HEK293T (cell line): ENCODE measurements at regions not wholly inside any gene's neighbourhood (a gene's known extent, or its start where the extent isn't known, plus 50 kb on each side); places are given as distances from the start of the nearest gene placed in this dataset.

Experiments used
- CTCF ChIA-PET: fragments of 350-600 bp; formaldehyde crosslinking; extraction: SDS; loops from one replicate; lab custom pipeline; 2021; ENCODE audit warnings: antibody characterized with exemption, inconsistent platforms; lab: Yijun Ruan, JAX
- POLR2A ChIA-PET: fragments of 350-600 bp; formaldehyde crosslinking; extraction: SDS; loops from one replicate; lab custom pipeline; 2020; ENCODE audit warnings: antibody characterized with exemption, inconsistent platforms; lab: Yijun Ruan, JAX
- DNase-seq: peaks from one replicate; pipeline ENCODE4 v3.0.0; 2012; ENCODE audit warnings: mixed read lengths; ENCODE audit errors: extremely low spot score
- ARNT ChIP-seq: fragments of 450-650 bp; IDR thresholded peaks from 2 replicates; pipeline ENCODE4 v1.6.1; 2017; ENCODE audit warnings: mild to moderate bottlenecking
- BHLHE40 ChIP-seq: fragments of 450-650 bp; IDR thresholded peaks from 2 replicates; pipeline ENCODE4 v1.6.1; 2016; ENCODE audit warnings: mild to moderate bottlenecking, moderate library complexity, borderline replicate concordance
- CTBP1 ChIP-seq: fragments of 450-650 bp; IDR thresholded peaks from 2 replicates; pipeline ENCODE4 v1.6.1; 2016; ENCODE audit warnings: borderline replicate concordance
- ELF4 ChIP-seq: fragments of 450-650 bp; IDR thresholded peaks from 2 replicates; pipeline ENCODE4 v1.6.1; 2017; ENCODE audit warnings: antibody characterized with exemption
- FOXA1 ChIP-seq: fragments of 450-650 bp; IDR thresholded peaks from 2 replicates; pipeline ENCODE4 v1.6.1; 2016; ENCODE audit warnings: mild to moderate bottlenecking
- FOXK2 ChIP-seq: fragments of 450-650 bp; IDR thresholded peaks from 2 replicates; pipeline ENCODE4 v1.6.1; 2016; ENCODE audit warnings: mild to moderate bottlenecking
- FOXM1 ChIP-seq: fragments of 450-650 bp; IDR thresholded peaks from 2 replicates; pipeline ENCODE4 v1.6.1; 2017; ENCODE audit warnings: mild to moderate bottlenecking, borderline replicate concordance
- HDGF ChIP-seq: fragments of 450-650 bp; IDR thresholded peaks from 2 replicates; pipeline ENCODE4 v1.6.1; 2017; ENCODE audit warnings: antibody characterized with exemption, borderline replicate concordance
- L3MBTL2 ChIP-seq: fragments of 450-650 bp; conservative IDR thresholded peaks from 2 replicates; pipeline ENCODE4 v1.6.1; 2016; ENCODE audit warnings: mild to moderate bottlenecking
- LEF1 ChIP-seq: fragments of 450-650 bp; IDR thresholded peaks from 2 replicates; pipeline ENCODE4 v1.6.1; 2017; ENCODE audit warnings: mild to moderate bottlenecking, borderline replicate concordance
- NFRKB ChIP-seq: fragments of 450-650 bp; IDR thresholded peaks from 2 replicates; pipeline ENCODE4 v1.6.1; 2016; ENCODE audit warnings: mild to moderate bottlenecking, moderate library complexity
- PKNOX1 ChIP-seq: fragments of 450-650 bp; IDR thresholded peaks from 2 replicates; pipeline ENCODE4 v1.6.1; 2016
- SP1 ChIP-seq: fragments of 450-650 bp; IDR thresholded peaks from 2 replicates; pipeline ENCODE4 v1.6.1; 2017
- SUZ12 ChIP-seq: fragments of 450-650 bp; IDR thresholded peaks from 2 replicates; pipeline ENCODE4 v1.6.1; 2016; ENCODE audit warnings: mild to moderate bottlenecking
- TARDBP ChIP-seq: fragments of 450-650 bp; IDR thresholded peaks from 2 replicates; pipeline ENCODE4 v1.6.1; 2016
- ZNF384 ChIP-seq: fragments of 450-650 bp; IDR thresholded peaks from 2 replicates; pipeline ENCODE4 v1.6.1; 2016

DNA sequence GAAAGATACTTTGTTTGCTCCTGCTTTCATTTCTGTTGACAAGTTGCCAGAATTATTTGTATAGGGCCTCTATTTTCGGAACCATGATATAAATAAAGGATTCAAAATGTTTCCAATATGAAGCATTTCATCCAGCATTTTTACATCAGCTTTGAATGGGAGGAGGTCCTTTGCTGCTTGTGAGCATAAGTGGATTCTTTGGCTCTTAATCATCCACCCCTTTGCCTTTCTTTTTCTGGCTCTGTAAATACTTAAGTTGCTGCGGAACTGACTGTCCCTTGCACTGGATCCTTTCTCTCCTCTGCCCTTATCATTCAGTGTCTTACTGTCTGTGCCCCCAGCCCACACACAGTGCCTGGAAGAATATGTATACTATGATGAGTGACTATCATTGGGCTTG lies 357.3 kb upstream of the RGS6 start:
- ChIA-PET POLR2A (no interaction called here), CTCF (no interaction called here)
- TF ChIP-seq ZNF384 = no peak
- no peak for TF ChIP-seq SUZ12
- no peak for TF ChIP-seq L3MBTL2
- no peak for TF ChIP-seq ELF4
- TF ChIP-seq BHLHE40 = no peak
- no peak for TF ChIP-seq FOXK2
- no peak for TF ChIP-seq FOXM1
- TF ChIP-seq NFRKB = no peak
- TF ChIP-seq LEF1 = no peak
- TF ChIP-seq PKNOX1 = no peak
- no peak for TF ChIP-seq ARNT
- TF ChIP-seq HDGF = no peak
- TF ChIP-seq TARDBP = no peak
- no peak for TF ChIP-seq FOXA1
- no peak for TF ChIP-seq SP1
- no peak for TF ChIP-seq CTBP1
- no peak for DNase-seq

DNA sequence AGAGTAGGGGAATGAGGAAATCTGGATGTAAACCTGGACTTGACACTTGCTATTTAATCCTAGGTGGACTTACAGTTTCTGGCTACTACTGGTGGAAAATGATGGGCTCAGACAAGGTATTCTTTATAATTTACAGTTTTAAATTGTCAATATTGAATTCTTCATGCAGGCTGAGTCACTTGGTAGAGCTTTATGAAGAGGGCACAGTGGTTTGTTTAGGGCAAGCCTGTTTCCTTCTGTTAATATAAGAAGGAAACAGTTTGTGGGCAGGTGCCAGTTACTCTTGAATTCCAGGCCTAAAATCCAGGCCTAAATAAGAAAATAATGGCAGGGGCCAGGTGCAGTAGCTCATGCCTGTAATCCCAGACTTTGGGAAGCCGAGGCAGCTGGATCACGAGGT lies 355.8 kb upstream of the RGS6 start:
- CTCF ChIA-PET = interaction anchor here (0.6 to 0.7 kb wide), 2 partner anchors 9 to 176 kb away, joined by 3 read pairs; no protein-coding TSS in a partner anchor
- no peak for TF ChIP-seq SUZ12
- no peak for TF ChIP-seq FOXM1
- TF ChIP-seq PKNOX1 = no peak
- no peak for TF ChIP-seq L3MBTL2
- no peak for TF ChIP-seq HDGF
- TF ChIP-seq CTBP1 = no peak
- no peak for TF ChIP-seq ZNF384
- TF ChIP-seq FOXA1 = no peak
- TF ChIP-seq LEF1 = no peak
- no peak for TF ChIP-seq ARNT
- no peak for TF ChIP-seq SP1
- no peak for TF ChIP-seq FOXK2
- TF ChIP-seq ELF4 = no peak
- TF ChIP-seq TARDBP = no peak
- POLR2A ChIA-PET = no interaction called here
- DNase-seq = no peak

GRCh38 chr14:71579331-71579730 lies 352.9 kb upstream of the RGS6 start:
- DNase-seq = no peak
- CTCF ChIA-PET = no interaction called here
- POLR2A ChIA-PET = no interaction called here
- TF ChIP-seq SP1 = no peak
- no peak for TF ChIP-seq LEF1
- TF ChIP-seq ELF4 = no peak
- no peak for TF ChIP-seq TARDBP
- no peak for TF ChIP-seq SUZ12
- TF ChIP-seq FOXM1 = no peak
- no peak for TF ChIP-seq NFRKB
- TF ChIP-seq L3MBTL2 = no peak
- TF ChIP-seq HDGF = no peak
- no peak for TF ChIP-seq FOXA1
- no peak for TF ChIP-seq BHLHE40

DNA sequence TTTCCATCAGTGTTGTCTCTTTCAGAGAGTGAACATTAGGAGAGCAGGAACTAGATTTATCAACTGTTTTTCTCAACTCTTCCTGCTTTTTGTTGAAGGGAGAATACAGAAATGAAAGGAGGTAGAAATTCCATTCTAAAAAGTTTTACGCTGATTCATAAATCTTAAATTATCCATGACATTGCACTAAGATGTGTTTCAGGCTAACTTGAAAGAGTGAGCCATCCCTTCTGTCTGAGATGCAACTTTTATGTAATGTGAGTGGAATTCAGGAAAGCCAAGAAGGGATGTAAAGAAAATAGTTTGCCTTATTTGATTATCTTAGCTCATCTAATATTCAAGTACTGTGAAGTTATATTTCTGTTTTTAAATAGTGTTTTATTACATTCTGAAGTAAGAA lies 349.5 kb upstream of the RGS6 start:
- DNase-seq = no peak
- ChIA-PET CTCF (no interaction called here), POLR2A (no interaction called here)
- TF ChIP-seq FOXA1 (no peak), CTBP1 (no peak), LEF1 (no peak), PKNOX1 (no peak), FOXM1 (no peak), SP1 (no peak), FOXK2 (no peak), BHLHE40 (no peak), ELF4 (no peak)

- no peak for DNase-seq
- no peak for TF ChIP-seq HDGF
- TF ChIP-seq SUZ12 = no peak
- no peak for TF ChIP-seq CTBP1
- no peak for TF ChIP-seq BHLHE40
- no peak for TF ChIP-seq SP1
- TF ChIP-seq ARNT = no peak
- ChIA-PET POLR2A (no interaction called here), CTCF (no interaction called here)
Measured at GRCh38 chr14:71583194-71583593, 349.0 kb upstream of the RGS6 start.

DNA sequence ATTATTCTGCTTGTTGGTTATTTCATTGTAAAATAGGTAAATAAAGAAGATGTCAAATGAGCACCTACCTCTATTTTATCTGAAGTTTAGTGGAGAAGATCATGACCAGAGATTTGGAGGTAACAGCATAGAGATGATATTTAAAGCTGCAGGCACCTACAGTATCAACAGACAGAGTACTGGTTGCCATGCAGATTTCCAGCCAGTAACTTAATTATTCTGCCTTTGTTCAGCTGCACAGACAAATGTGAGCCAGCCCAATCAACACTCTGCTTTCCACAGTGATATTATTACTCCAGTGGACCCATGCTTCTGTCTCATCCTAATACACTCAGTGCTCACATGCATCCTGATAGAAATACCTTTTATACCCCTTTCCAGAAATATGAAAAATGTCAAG lies 348.5 kb upstream of the RGS6 start:
- POLR2A ChIA-PET = no interaction called here
- DNase-seq = no peak
- TF ChIP-seq NFRKB (no peak), ZNF384 (no peak), SUZ12 (no peak), L3MBTL2 (no peak), PKNOX1 (no peak), CTBP1 (no peak), ELF4 (no peak), LEF1 (no peak)
- CTCF ChIA-PET = no interaction called here
